ENCODE measurements at regions not wholly inside any gene's neighbourhood (a gene's known extent, or its start where the extent isn't known, plus 50 kb on each side); places are given as distances from the start of the nearest gene placed in this dataset.

GRCh38 chr3:30167541-30168011 lies 438.8 kb upstream of the TGFBR2 start:
- Histone ChIP-seq H3K4me3 (no peak overlapping the region), H3K9me3 (peaks cover 0 to 5% of the 10 kb centered on the region in 2 donors), H3K27ac (no peak overlapping the region), H3K4me1 (no peaks in the 10 kb centered on the region), H3K27me3 (no peaks in the 10 kb centered on the region), H3K36me3 (no peaks in the 10 kb centered on the region)
- no peak for DNase-seq (ENCODE audit: low spot score)
- no peak for TF ChIP-seq CTCF (IDR thresholded peaks at IDR 0.05)

GRCh38 chr3:30169487-30169886 lies 436.9 kb upstream of the TGFBR2 start:
- DNase-seq (ENCODE audit: low spot score) = no peak
- no peak for TF ChIP-seq CTCF (IDR thresholded peaks at IDR 0.05)
- Histone ChIP-seq H3K4me3 (no peak overlapping the region), H3K27ac (no peak overlapping the region), H3K4me1 (no peaks in the 10 kb centered on the region), H3K36me3 (no peaks in the 10 kb centered on the region), H3K9me3 (peaks cover 0 to 5% of the 10 kb centered on the region in 2 donors), H3K27me3 (no peaks in the 10 kb centered on the region)

GRCh38 chr3:30170681-30171438 lies 435.5 kb upstream of the TGFBR2 start:
- Histone ChIP-seq H3K4me3 (no peak overlapping the region), H3K4me1 (no peaks in the 10 kb centered on the region), H3K9me3 (peaks cover 0 to 2% of the 10 kb centered on the region in 2 donors), H3K36me3 (no peaks in the 10 kb centered on the region), H3K27me3 (no peaks in the 10 kb centered on the region), H3K27ac (no peak overlapping the region)
- no peak for DNase-seq (ENCODE audit: low spot score)
- no peak for TF ChIP-seq CTCF (IDR thresholded peaks at IDR 0.05)

- Histone ChIP-seq H3K4me1 (no peaks in the 10 kb centered on the region), H3K9me3 (no peaks in the 10 kb centered on the region), H3K27ac (no peak overlapping the region), H3K36me3 (no peaks in the 10 kb centered on the region), H3K27me3 (no peaks in the 10 kb centered on the region), H3K4me3 (no peak overlapping the region)
- no peak for TF ChIP-seq CTCF (IDR thresholded peaks at IDR 0.05)
- no peak for DNase-seq (ENCODE audit: low spot score)
Measured at GRCh38 chr3:30174357-30174756, 432.0 kb upstream of the TGFBR2 start.

- Histone ChIP-seq H3K4me1 (no peaks in the 10 kb centered on the region), H3K4me3 (no peak overlapping the region), H3K27ac (no peak overlapping the region), H3K9me3 (no peaks in the 10 kb centered on the region), H3K36me3 (no peaks in the 10 kb centered on the region), H3K27me3 (no peaks in the 10 kb centered on the region)
- DNase-seq (ENCODE audit: low spot score) = no peak
- no peak for TF ChIP-seq CTCF (IDR thresholded peaks at IDR 0.05)
Measured at GRCh38 chr3:30180310-30181177, 425.9 kb upstream of the TGFBR2 start.
